PC-9 (cell line): ENCODE measurements at regions not wholly inside any gene's neighbourhood (a gene's known extent, or its start where the extent isn't known, plus 50 kb on each side); places are given as distances from the start of the nearest gene placed in this dataset.

ENCODE experiments used
- BruUV-seq: library from RNA; stranded (reverse); fragments of 400-500 nt; replicated peaks from 2 replicates; lab custom pipeline; 2021; lab: Mats Ljungman, UMichigan
- CTCF ChIA-PET: fragments of 300-600 bp; sonication (Branson Sonifier 250); formaldehyde crosslinking; loops from one replicate; lab custom pipeline; 2022; ENCODE audit warnings: antibody characterized with exemption; lab: Charles Lee
- POLR2A ChIA-PET: fragments of 300-600 bp; sonication (Branson Sonifier 250); formaldehyde crosslinking; loops from one replicate; lab custom pipeline; 2022; ENCODE audit warnings: antibody characterized with exemption; ENCODE audit not compliant: unreplicated experiment; lab: Charles Lee
- DNase-seq, 2 experiments: peaks; one replicate each; pipeline versions ENCODE4 v3.0.0 to v3.0.0-alpha.2; 2015 to 2022; ENCODE audit warnings: mixed read lengths in 1 of 2
- H2AFZ ChIP-seq: fragments of 200-600 bp; sonication (generic); 2 replicates; pipeline ENCODE4 v1.8.1; 2017; ENCODE audit warnings: antibody characterized with exemption
- H3F3A ChIP-seq: fragments of 200-600 bp; sonication (generic); 2 replicates; pipeline ENCODE4 v1.8.1; 2017; ENCODE audit warnings: antibody characterized with exemption, mild to moderate bottlenecking, low read depth; ENCODE audit not compliant: insufficient read depth
- H3K27ac ChIP-seq: fragments of 200-600 bp; sonication (generic); 2 replicates; pipeline ENCODE4 v1.6.1; 2016; ENCODE audit warnings: mixed run types
- H3K27me3 ChIP-seq: fragments of 200-600 bp; sonication (generic); 2 replicates; pipeline ENCODE4 v1.6.1; 2016; ENCODE audit warnings: low read depth, mixed run types; ENCODE audit not compliant: insufficient read depth
- H3K36me3 ChIP-seq: fragments of 200-600 bp; sonication (generic); 2 replicates; pipeline ENCODE4 v1.6.1; 2016; ENCODE audit warnings: low read depth, mixed run types
- H3K4me1 ChIP-seq: fragments of 200-600 bp; sonication (generic); replicated peaks from 2 replicates; pipeline ENCODE4 v1.6.1; 2016; ENCODE audit warnings: mixed run types; ENCODE audit not compliant: insufficient read depth
- H3K4me2 ChIP-seq: fragments of 200-600 bp; sonication (generic); 2 replicates; pipeline ENCODE4 v1.6.1; 2017; ENCODE audit warnings: mixed run types
- H3K4me3 ChIP-seq: fragments of 200-600 bp; sonication (generic); 2 replicates; pipeline ENCODE4 v1.6.1; 2016; ENCODE audit warnings: mixed run types
- H3K79me2 ChIP-seq: fragments of 200-600 bp; sonication (generic); 2 replicates; pipeline ENCODE4 v1.6.1; 2017; ENCODE audit warnings: low read depth, mixed run types
- H3K9me2 ChIP-seq: fragments of 200-600 bp; sonication (generic); 2 replicates; pipeline ENCODE4 v1.8.1; 2017; ENCODE audit warnings: mild to moderate bottlenecking; ENCODE audit not compliant: insufficient read depth
- H3K9me3 ChIP-seq: fragments of 200-600 bp; sonication (generic); 2 replicates; pipeline ENCODE4 v1.8.1; 2016; ENCODE audit warnings: low read depth; ENCODE audit not compliant: insufficient read depth
- H4K20me1 ChIP-seq: fragments of 200-600 bp; sonication (generic); 2 replicates; pipeline ENCODE4 v1.8.1; 2017; ENCODE audit not compliant: insufficient read depth
- CTCF ChIP-seq: fragments of 200-600 bp; sonication (generic); conservative IDR thresholded peaks from 2 replicates; pipeline ENCODE4 v1.6.1; 2017; ENCODE audit warnings: mixed run types, antibody characterized with exemption, mild to moderate bottlenecking, moderate library complexity
- EZH2 ChIP-seq: fragments of 200-600 bp; sonication (generic); IDR thresholded peaks from 2 replicates; pipeline ENCODE4 v1.8.0; 2017; ENCODE audit warnings: antibody characterized with exemption, low read depth
- intact Hi-C: fragments of 100-400 bp; cut with micrococcal nuclease; formaldehyde crosslinking; loops from one replicate; pipeline ENCODE4 v1.10.0; 2022; ENCODE audit not compliant: unreplicated experiment

- Histone ChIP-seq H3K27me3 (no peaks in the 10 kb centered on the region), H2AFZ (no peak overlapping the region), H3K9me3 (no peaks in the 10 kb centered on the region), H4K20me1 (no peaks in the 10 kb centered on the region), H3K36me3 (no peaks in the 10 kb centered on the region), H3K4me3 (no peak overlapping the region), H3K4me2 (no peak overlapping the region), H3K27ac (no peak overlapping the region), H3K79me2 (no peaks in the 10 kb centered on the region), H3K4me1 (no peaks in the 10 kb centered on the region), H3K9me2 (no peaks in the 10 kb centered on the region), H3F3A (no peaks in the 10 kb centered on the region)
- intact Hi-C loops: loop anchor here (10.0 kb wide), 1 partner anchor 518 kb away; no protein-coding TSS in a partner anchor
- TF ChIP-seq EZH2 (no peak), CTCF (no peak)
- no TSS peak for BruUV-seq
- ChIA-PET POLR2A (interaction anchor here (0.6 to 0.7 kb wide), 2 partner anchors 390 to 412 kb away, joined by 3 to 4 read pairs; no protein-coding TSS in a partner anchor), CTCF (interaction anchor here (2.7 kb wide), 1 partner anchor 413 kb away, joined by 29 read pairs; no protein-coding TSS in a partner anchor)
- DNase-seq: no peak
Measured at GRCh38 chr3:102226463-102226862, 208.4 kb upstream of the ZPLD1 start.

- Histone ChIP-seq H3K36me3 (no peaks in the 10 kb centered on the region), H3K27me3 (no peaks in the 10 kb centered on the region), H3F3A (no peaks in the 10 kb centered on the region), H3K4me1 (no peaks in the 10 kb centered on the region), H4K20me1 (no peaks in the 10 kb centered on the region), H3K27ac (no peak overlapping the region), H3K9me3 (no peaks in the 10 kb centered on the region), H3K9me2 (no peaks in the 10 kb centered on the region), H3K4me3 (no peak overlapping the region), H3K79me2 (no peaks in the 10 kb centered on the region), H3K4me2 (no peak overlapping the region; the same call in 1 of the 2 replicates), H2AFZ (no peak overlapping the region)
- ChIA-PET POLR2A (interaction anchor here (0.7 kb wide), 1 partner anchor 307 kb away, joined by 3 read pairs; no protein-coding TSS in a partner anchor), CTCF (interaction anchor here (0.6 to 2.3 kb wide), 17 partner anchors 10 to 960 kb away, joined by 3 to 103 read pairs (median 4); no protein-coding TSS in a partner anchor)
- intact Hi-C loops: loop anchor here (1.0 to 10.0 kb wide), 3 partner anchors 307 to 516 kb away; no protein-coding TSS in a partner anchor
- no TSS peak for BruUV-seq
- DNase-seq: peak; percentile 77 to 87
- TF ChIP-seq EZH2 (no peak), CTCF (peak; percentile 100)
Measured at GRCh38 chr3:102229062-102229655, 205.7 kb upstream of the ZPLD1 start.

- no peak overlapping the region for H3K27ac ChIP-seq
- CTCF ChIA-PET: interaction anchor here (0.7 to 2.3 kb wide), 3 partner anchors 307 to 390 kb away, joined by 4 to 103 read pairs (median 24); no protein-coding TSS in a partner anchor
- H2AFZ ChIP-seq: peak overlapping the region; percentile 49; the same call in 1 of the 2 replicates
- H3K4me3 ChIP-seq: no peak overlapping the region
- H3K9me3 ChIP-seq: no peaks in the 10 kb centered on the region
- intact Hi-C loops: no loop called here
- no peaks in the 10 kb centered on the region for H3F3A ChIP-seq
- no TSS peak for BruUV-seq
- DNase-seq: no peak
- POLR2A ChIA-PET: no interaction called here
- H3K4me1 ChIP-seq: no peaks in the 10 kb centered on the region
- no peaks in the 10 kb centered on the region for H4K20me1 ChIP-seq
- no peaks in the 10 kb centered on the region for H3K79me2 ChIP-seq
- no peaks in the 10 kb centered on the region for H3K27me3 ChIP-seq
- TF ChIP-seq CTCF: no peak
- no peak for TF ChIP-seq EZH2
- no peaks in the 10 kb centered on the region for H3K9me2 ChIP-seq
- H3K36me3 ChIP-seq: no peaks in the 10 kb centered on the region
- H3K4me2 ChIP-seq: no peak overlapping the region
Measured at GRCh38 chr3:102230057-102230456, 204.8 kb upstream of the ZPLD1 start.
